Stomach (tissue), 4 donors: ENCODE measurements at regions not wholly inside any gene's neighbourhood (a gene's known extent, or its start where the extent isn't known, plus 50 kb on each side); places are given as distances from the start of the nearest gene placed in this dataset.

Experiments
- CTCF ChIP-seq, 7 experiments: fragments of 450-650 bp in 4 of 7; fragments of 200-600 bp in 3 of 7; sonication (generic) in 3 of 7; IDR thresholded peaks; one replicate each; pipeline ENCODE4 v1.5.1; 2016 to 2019; ENCODE audit warnings: antibody characterized with exemption in 7 of 7, control low read depth in 2 of 7, mild to moderate bottlenecking in 1 of 7
- POLR2A ChIP-seq, 4 donors: fragments of 450-650 bp; IDR thresholded peaks; one replicate each; pipeline ENCODE4 v1.6.1; 2016; ENCODE audit warnings: antibody characterized with exemption in 4 of 4, control low read depth in 2 of 4, mild to moderate bottlenecking in 1 of 4, moderate library complexity in 1 of 4
- POLR2AphosphoS5 ChIP-seq, 3 donors: sonication (generic); formaldehyde crosslinking; IDR thresholded peaks; one replicate each; pipeline ENCODE4 v1.6.1; 2016; ENCODE audit warnings: antibody characterized with exemption in 3 of 3

- TF ChIP-seq POLR2AphosphoS5 (IDR thresholded peaks at IDR 0.05), result no peak
- no peak for TF ChIP-seq CTCF (IDR thresholded peaks at IDR 0.05)
- no peak for TF ChIP-seq POLR2A (IDR thresholded peaks at IDR 0.05)
These were observed 400.1 kb upstream of the MDGA2 start for GRCh38 chr14:48075487-48075886.
